Epithelial cell of esophagus (primary cell): ENCODE measurements at regions not wholly inside any gene's neighbourhood (a gene's known extent, or its start where the extent isn't known, plus 50 kb on each side); places are given as distances from the start of the nearest gene placed in this dataset.

Experiments
- DNase-seq: peaks from one replicate; pipeline ENCODE4 v3.0.0; 2010; ENCODE audit warnings: low read depth
- H3K4me3 ChIP-seq: 2 replicates; pipeline ENCODE4 v1.5.1; 2011; ENCODE audit warnings: mild to moderate bottlenecking, low read length, control low read depth
- TF ChIP-seq, protein P1 (sequence below): IDR thresholded peaks from 2 replicates; pipeline ENCODE4 v1.5.1; 2011; ENCODE audit warnings: low read depth, mild to moderate bottlenecking, low read length, control low read depth, inconsistent platforms; ENCODE audit not compliant: insufficient read depth; ENCODE audit errors: missing control alignments

DNA sequence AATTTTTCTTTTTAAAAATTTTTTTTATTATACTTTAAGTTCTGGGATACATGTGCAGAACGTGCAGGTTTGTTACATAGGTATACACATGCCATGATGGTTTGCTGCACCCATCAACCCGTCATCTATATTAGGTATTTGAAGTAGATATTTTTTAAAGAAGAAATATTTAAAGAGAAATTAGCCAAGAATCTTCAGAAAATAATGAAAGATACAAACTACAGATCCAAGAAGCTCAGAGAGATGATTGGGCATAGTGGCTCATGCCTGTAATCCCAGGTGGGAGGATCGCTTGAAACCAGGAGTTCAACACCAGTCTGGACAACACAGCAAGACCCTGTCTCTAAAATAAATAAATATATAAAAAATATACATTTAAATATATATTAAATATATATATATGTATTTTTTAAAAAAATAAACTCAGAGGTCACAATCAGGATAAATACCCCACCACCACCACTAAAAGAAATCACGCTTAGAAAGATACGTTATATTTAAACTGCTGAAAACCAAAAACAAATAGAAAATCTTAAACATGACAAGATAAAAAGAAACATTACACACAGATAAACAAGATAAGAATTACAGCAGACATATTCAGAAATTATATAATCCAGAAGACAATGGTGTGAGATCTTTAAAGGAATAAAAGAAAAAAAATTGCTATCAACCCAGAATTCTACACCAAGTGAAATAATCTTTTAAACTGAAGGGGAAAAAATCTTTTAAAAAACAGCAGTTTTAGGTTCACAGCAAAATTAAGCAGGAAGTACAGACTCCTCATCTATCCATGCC lies 57.5 kb downstream of the CSF2 start:
- no peak for DNase-seq
- TF ChIP-seq, protein P1, sequence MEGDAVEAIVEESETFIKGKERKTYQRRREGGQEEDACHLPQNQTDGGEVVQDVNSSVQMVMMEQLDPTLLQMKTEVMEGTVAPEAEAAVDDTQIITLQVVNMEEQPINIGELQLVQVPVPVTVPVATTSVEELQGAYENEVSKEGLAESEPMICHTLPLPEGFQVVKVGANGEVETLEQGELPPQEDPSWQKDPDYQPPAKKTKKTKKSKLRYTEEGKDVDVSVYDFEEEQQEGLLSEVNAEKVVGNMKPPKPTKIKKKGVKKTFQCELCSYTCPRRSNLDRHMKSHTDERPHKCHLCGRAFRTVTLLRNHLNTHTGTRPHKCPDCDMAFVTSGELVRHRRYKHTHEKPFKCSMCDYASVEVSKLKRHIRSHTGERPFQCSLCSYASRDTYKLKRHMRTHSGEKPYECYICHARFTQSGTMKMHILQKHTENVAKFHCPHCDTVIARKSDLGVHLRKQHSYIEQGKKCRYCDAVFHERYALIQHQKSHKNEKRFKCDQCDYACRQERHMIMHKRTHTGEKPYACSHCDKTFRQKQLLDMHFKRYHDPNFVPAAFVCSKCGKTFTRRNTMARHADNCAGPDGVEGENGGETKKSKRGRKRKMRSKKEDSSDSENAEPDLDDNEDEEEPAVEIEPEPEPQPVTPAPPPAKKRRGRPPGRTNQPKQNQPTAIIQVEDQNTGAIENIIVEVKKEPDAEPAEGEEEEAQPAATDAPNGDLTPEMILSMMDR, result no peak
- no peak overlapping the region for H3K4me3 ChIP-seq

DNA sequence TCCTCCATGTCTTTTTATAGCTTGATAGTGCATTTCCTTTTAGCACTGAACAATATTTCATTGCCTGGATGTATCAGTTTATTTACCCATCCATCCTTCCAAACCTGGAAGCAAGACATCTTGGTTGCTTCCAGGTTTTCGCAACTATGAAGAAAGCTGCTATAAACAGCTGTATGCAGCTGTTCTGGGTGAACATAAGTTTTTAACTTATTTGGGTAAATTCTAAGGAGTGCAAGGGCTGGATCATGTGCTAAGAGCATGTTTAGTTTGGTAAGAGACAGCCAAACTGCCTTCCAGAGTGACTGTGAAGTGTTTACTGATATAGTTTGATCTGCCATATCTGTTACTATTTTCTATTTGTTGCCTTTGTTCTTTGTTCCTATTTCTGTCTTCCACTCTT lies 58.5 kb downstream of the CSF2 start:
- TF ChIP-seq, protein P1, result no peak
- no peak overlapping the region for H3K4me3 ChIP-seq
- no peak for DNase-seq

- H3K4me3 ChIP-seq, result no peak overlapping the region
- TF ChIP-seq, protein P1, result peak; percentile 29
- peak; percentile 48 for DNase-seq
These were observed 60.8 kb downstream of the CSF2 start for GRCh38 chr5:132134384-132134783.

DNA sequence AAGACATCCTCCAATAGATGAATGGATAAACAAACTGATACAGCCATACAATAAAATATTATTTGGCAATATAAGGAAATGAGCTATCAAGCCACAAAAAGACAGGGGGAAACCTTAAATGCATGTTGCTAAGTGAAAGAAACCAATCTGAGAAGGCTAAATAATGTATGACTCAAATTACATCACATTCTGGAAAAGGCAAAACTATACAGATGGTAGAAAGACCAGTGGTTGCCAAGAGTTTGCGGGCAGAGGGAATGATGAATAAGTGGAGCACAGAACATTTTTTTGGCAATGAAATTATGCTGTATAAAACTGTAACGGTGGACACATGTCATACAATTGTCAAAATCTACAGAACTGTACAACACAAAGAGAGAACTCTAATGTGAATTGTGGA lies 63.3 kb downstream of the CSF2 start:
- TF ChIP-seq, protein P1, result no peak
- no peak overlapping the region for H3K4me3 ChIP-seq
- peak; percentile 76 for DNase-seq

GRCh38 chr5:132138260-132138659 lies 64.7 kb downstream of the CSF2 start:
- no peak overlapping the region for H3K4me3 ChIP-seq
- DNase-seq, result peak; percentile 65
- TF ChIP-seq, protein P1, result no peak
